Skin epidermis (tissue), 12 donors: ENCODE measurements at regions not wholly inside any gene's neighbourhood (a gene's known extent, or its start where the extent isn't known, plus 50 kb on each side); places are given as distances from the start of the nearest gene placed in this dataset.
"Not testable (repeated sequence)": the region's sequence is repeated elsewhere in the genome, so short reads cannot be mapped to it uniquely, and the experiment has no call there.

Experiments
- H3K27ac ChIP-seq, 21 experiments: fragments of 200-600 bp; sonication (generic) in 11 of 21; one replicate each; pipeline ENCODE4 v1.5.0; 2020; ENCODE audit warnings: mild to moderate bottlenecking in 3 of 21, inconsistent platforms in 2 of 21, moderate library complexity in 2 of 21
- H3K4me3 ChIP-seq, 7 experiments: fragments of 200-600 bp; sonication (generic) in 2 of 7; one replicate each; pipeline ENCODE4 v1.5.0; 2020; ENCODE audit warnings: inconsistent platforms in 2 of 7, mild to moderate bottlenecking in 2 of 7, moderate library complexity in 1 of 7

DNA sequence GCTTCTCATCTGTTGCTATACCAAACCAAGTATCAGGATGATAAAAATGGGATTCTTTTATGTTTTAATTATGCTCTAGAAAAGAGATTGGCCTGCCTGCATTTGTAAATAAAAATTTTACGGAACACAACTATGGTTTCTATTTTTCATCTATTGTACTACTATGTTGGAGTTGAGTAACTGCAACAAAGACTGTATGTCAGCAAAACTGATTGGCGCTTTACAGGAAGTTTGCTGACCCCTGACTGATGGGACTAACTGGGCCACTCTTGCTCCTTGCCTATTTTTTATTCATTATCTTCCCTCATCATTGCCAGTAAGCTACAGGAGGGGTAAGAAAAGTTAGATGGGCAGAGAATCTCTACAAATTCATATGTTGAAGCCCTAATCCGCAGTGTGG lies 242.3 kb downstream of the FSIP2 start:
- Histone ChIP-seq H3K27ac (no peak overlapping the region), H3K4me3 (no peak overlapping the region)

DNA sequence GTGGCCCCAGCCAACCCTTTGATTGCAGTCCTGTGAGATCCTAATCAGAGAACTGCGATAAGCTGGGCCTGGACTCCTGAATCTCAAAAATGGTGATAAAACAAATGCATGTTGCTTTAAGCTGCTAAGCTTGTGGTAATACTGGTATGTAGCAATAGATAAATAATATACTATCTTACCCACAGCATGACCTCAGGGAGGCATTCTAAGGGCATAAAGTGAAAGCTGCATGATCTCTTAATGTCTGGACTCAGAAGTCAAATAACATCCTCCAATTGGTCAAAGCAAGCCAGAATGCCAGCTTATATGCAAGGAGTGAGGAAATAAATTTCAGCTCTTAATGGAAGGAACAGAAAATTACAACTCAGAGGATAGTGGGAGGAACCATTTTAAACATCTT lies 246.1 kb downstream of the FSIP2 start:
- no peak overlapping the region for H3K4me3 ChIP-seq
- no peak overlapping the region for H3K27ac ChIP-seq

DNA sequence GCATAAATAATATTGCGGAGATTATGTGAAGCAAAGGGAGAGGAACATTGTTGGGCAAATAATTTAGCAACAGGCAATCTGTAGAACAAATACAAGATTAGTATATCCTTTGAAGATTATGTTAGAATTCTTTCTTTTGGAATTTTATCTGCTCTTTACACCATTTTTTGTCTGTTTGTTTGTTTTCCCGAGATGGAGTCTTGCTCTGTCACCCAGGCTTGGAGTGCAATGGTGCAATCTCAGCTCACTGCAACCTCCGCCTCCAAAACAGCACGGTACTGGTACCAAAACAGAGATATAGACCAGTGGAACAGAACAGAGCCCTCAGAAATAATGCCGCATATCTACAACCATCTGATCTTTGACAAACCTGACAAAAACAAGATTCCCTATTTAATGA lies 250.3 kb downstream of the FSIP2 start:
- not testable (repeated sequence) for H3K4me3 ChIP-seq, H3K27ac ChIP-seq

DNA sequence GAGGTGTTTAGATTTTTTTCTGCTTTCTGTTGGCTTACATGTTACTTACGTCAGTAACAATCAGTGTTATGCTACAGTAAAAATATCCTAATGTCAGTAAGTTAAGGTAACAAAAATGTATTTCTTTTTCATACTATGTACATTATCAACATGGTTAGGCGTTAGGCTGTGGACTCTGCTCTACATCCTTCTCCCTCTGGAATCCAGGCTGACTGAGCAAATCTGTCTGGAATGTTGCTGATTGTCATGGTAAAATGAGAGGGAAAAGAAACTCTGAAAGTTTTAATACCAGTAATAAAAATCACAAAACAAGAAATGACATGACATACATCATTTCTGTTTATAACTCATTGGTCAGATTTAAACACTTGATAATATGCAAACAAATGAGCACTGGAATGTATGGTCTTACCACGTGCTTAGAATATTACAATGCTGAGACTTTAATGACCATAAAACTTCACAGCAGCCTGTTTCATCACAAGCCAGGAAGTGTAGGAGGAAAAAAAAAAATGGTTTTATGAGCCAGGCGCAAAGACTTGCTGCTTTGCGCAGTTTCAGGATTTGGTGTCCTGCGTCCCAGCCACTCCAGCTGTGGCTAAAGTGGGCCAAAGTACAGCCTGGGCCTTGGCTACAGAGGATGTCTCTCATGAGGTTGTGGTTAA lies 252.4 kb downstream of the FSIP2 start:
- Histone ChIP-seq H3K27ac (no peak overlapping the region), H3K4me3 (no peak overlapping the region)

DNA sequence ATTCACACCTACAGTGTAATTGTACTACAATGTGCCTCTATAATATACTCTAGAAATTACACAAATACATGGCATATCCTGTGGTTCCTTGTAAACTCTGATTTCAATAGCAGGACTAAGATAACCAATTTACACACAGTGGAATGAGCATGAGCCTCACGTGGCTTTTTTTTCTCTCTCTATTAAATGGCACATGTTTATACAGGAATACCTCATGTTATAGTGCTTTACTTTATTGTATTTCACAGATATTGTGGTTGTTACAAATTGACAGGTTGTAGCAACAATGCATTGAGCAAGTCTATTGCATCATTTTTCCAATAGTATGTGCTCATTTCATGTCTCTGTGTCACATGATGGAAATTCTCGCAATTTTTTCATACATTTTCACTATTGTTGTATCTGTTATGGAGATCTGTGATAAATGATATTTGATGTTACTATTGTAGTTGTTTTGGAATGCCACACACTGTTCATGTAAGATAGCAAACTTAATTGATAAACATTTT lies 260.0 kb downstream of the FSIP2 start:
- Histone ChIP-seq H3K27ac (no peak overlapping the region), H3K4me3 (no peak overlapping the region)

DNA sequence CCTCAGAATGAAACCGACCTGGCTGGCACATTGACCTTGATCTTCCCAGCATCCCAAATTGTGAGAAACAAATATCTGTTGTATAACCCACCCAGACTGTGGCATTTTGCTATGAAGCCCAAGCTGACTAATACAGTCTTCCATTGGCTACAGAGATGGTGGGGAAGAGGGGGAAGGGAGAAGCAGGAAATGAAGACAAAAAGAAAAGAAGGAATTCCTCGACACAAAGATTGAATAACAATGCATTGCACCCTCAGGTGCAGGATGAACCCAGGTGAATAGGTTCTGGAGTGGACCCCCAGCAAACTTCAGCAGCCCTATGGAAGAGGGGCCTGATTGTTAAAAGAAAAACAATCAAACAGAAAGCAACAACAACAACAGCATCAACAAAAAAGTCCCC lies 270.7 kb downstream of the FSIP2 start:
- no peak overlapping the region for H3K4me3 ChIP-seq
- H3K27ac ChIP-seq, result no peak overlapping the region

DNA sequence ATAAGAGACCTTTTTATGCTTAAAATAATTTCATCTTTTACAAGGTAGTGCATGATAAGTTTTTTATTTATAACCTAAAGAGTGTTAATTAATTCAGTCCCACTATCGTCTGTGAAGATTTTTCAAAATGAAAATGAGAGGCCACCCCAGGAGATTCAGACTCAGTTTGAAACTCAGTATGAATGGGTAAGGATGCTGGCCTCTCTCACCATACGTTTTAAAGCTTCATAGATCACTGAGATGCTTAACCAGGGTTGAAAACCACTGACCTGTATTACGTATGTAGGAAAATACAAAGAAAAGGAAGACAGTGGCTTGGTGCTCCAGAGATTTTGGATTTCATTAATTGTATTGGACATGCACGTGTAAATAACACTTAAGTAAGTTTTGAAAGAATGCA lies 278.7 kb downstream of the FSIP2 start:
- Histone ChIP-seq H3K4me3 (no peak overlapping the region), H3K27ac (no peak overlapping the region)

DNA sequence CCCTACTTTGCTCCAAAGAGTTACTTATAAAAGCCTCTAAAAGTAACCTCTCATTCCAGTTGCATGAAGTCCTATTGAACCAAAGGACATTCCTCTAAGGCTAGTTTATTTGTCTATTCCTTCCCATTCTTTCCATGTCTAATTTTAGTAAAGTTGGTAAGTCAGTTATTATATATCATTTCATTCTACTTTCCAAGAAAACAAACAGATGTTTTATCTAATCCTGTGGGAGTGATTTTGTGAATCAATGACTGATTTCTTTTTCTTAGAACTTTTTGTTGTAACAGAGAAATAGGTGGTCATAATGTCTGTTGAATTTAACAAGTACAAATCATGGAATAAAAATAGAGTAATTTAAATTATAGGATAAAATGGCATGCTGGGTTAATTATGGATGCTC lies 286.3 kb downstream of the FSIP2 start:
- H3K27ac ChIP-seq, result no peak overlapping the region
- no peak overlapping the region for H3K4me3 ChIP-seq

DNA sequence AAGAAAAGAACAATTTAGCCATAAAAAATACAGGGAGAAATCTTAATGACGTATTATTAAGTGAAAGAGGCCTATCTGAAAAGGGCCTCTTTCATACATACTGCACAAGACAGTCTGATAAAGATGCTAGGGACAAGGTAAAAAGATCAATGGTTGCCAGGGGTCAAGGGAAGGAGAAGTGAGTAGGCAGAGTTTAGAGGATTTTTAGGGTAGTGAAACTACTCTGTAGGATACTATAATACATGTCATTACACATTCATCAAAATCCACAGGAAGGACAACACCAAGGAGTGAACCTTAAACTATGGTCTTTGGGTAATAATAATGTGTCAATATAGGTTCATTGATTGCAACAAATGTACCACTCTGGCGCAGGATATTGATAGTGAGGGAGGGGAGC lies 289.3 kb downstream of the FSIP2 start:
- Histone ChIP-seq H3K27ac (no peak overlapping the region), H3K4me3 (no peak overlapping the region)

DNA sequence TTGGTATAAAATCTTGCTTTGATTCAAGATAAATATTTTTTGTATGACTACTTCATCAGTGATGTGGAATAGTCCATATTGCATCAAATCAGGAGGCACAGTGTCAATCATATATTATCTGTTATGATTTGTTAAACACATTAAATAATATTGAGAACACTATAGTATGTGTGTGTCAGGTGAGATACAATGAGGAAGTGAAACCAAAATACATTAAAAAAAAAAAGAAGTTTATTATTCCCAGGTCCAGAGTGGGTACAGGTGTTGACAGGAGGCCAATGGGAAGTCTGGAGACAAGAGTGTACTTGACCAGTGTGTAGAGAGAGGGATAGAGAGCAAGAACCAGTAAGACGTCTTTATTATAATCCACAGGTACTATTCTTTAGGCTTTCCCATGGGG lies 292.6 kb downstream of the FSIP2 start:
- Histone ChIP-seq H3K27ac (no peak overlapping the region), H3K4me3 (no peak overlapping the region)

DNA sequence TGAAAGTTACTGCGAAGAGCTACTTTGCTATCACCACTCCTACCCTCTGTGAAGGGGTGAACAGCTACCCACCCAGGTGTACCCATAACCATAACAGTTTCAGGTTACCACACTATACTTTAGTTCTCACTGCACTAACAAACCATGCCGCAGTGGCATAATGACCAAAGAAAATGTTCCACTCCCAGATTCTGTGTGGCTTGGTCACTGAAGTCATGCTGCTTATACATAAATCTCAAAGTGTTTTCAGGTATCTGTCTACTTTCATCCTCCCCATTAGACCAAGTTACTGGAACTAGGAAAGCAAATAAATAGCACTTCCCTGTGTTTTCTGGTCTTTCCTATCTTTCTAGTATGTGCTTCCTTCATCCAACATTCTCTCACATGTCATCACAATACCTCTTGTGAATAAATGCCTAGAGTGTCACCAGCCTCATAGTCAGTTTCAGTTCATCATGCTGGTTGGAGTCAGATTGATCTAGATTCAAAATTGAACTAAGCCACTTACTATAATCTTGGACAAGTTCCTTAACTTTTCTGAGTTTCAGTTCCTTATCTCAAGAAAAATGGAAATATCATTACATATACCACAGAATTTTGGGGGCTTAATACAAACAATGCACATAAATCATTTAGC lies 293.6 kb downstream of the FSIP2 start:
- Histone ChIP-seq H3K4me3 (no peak overlapping the region), H3K27ac (no peak overlapping the region)

DNA sequence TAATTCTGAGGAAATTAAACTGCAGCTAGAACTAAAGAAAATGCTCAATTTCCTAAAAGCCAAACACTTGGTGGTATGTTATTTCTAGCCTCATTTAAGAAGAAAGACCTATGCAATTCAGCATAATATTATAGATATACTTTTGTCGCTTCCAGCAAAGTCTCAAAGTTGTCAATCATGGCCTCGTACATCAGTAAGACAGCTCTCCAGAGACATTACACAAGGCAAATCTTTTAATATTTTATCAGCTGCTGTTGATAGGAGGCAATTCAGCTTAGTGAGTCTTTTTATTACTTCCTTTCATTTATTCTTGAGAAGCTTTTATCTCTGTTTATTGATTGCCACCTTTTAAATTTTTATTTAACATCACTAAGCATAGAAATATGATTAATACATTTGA lies 294.3 kb downstream of the FSIP2 start:
- no peak overlapping the region for H3K27ac ChIP-seq
- H3K4me3 ChIP-seq, result no peak overlapping the region

DNA sequence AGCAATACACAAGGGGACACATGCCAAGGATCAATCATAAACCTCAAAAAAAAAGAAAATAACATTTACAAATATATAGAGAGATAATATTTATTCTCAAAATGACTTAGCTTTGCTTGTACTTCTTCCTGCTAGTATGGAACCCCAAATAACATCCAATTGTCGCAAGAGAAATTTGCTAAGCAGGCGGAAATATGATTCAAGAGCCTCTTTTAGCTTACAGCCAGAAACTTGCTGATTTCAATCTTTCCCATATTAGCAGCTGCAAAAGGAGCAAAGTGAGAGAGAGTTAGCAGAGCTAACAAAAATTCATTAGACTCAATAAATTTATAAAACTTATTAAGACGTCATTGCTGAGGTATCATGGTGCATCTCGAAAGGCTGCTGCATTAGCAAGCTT lies 294.9 kb downstream of the FSIP2 start:
- Histone ChIP-seq H3K4me3 (no peak overlapping the region), H3K27ac (no peak overlapping the region)

DNA sequence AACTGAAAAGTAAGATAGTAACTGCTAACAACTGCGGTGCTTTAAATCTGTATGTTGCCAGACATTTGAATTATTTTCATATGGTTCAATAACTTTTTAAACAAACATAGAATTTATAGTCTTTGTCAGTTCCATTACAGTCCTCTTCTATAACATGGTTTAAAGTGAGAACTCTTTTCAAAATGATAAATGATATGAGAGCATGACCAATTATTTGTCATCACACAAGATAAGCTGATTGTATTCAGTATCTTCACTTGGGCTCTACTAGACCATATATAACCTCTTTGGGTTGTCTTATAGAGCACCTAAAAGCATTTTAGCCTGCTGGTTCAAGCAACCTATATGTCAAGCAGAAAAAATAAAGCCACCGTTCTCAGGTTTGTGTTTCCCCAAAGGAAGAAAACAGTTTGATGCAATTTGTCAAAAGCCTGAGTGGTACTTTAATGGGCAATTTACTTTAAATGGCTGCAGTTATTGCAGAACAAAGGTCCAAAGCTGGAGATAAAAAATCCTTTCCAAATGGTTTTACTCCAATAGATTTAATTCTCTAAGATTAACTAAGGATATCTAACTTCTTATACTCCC lies 298.4 kb downstream of the FSIP2 start:
- Histone ChIP-seq H3K27ac (no peak overlapping the region), H3K4me3 (no peak overlapping the region)

DNA sequence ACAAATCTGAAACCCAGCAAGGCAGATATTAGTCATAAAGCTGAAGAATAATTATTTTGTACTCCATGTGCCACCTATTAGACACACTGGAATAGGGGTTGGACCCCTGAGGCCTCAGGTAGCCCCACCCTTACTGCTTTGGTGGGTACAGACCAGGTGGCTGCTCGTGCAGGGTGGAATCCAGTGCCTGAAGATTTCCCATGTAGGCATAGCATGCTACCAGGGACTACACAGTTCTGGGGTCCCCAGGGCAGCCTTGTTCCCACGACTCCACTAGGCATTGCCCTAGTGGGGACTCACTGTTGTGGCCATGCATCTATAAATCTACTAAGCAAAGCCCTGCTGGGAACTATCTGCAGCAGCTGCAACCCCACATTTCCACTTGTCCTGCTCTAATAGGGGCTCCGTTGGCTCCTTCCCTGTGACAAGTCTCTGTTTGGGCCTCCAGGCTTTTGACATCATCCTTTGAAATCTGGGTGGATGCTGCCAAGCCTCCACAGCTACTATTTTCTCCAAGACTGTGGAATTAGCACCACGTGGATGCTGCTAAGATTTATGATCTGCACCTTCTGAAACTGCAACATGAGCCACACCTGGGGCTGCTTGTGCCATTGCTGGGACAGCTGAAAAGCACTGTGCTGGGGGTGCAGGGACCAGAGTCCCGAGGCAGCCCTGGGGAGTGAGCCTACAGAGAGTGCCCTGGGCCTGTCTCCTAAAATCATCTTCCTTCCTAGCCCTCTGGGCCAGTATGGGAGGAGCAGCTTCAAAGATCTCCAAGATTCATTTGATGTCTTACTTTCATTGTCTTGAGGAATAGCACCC lies 303.8 kb downstream of the FSIP2 start:
- Histone ChIP-seq H3K4me3 (no peak overlapping the region), H3K27ac (no peak overlapping the region)

DNA sequence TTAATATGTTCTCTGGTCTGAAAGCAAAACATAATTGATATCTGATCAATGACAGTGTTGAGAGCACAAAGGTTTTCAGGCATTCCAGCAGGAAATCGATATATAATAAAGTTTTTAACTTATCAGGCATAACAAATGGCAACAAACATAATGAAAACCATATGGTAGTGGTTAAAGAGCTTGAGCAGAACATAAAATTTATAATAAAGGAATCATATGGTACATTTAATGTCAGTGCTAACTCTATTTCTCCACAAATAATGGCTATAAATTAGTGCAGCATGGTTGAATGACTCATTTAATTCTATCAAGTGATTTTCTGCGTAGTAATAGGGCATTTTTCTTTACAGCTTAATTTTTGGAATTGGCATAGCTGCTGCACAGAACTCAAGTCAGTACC lies 306.2 kb downstream of the FSIP2 start:
- Histone ChIP-seq H3K27ac (no peak overlapping the region), H3K4me3 (no peak overlapping the region)

DNA sequence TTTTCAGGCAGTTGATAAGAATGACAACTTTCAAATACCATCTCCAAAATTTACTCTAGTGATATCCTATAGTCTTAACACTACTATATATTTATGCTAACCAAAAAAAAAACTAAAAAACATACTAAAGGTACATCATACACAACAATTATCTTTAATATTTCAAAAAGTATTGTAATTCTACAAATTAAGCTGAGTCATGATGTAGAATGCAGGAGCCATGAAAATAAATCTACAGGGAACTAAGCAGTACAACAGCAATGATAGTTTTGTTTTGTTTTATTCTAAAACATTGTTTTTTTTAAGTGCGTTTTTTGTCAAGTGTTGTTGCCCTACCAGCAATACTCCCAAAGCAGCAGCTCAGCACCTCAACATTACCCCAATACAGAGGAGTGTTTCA lies 314.3 kb downstream of the FSIP2 start:
- H3K4me3 ChIP-seq, result no peak overlapping the region

DNA sequence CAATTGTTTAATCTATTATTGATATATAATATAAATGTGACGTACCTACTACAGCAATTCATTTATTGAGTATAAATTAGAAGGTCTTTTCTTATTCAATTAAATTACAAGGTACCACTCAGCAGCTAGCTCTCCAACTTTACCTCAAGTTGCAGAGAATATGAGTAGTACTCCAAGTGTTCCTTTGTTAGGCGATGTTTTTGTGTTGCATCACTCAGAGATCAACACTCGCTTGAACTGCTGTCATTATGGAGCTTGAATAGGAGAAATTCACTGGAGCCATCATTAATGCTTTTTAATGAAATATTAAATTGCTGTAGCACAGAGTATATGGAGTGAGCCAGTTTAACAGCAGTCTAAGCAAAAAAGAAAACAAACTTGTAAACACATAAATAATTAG lies 320.0 kb downstream of the FSIP2 start:
- Histone ChIP-seq H3K4me3 (no peak overlapping the region), H3K27ac (no peak overlapping the region)

More for the DNA sequence above, 314.3 kb downstream of the FSIP2 start:
- no peak overlapping the region for H3K27ac ChIP-seq

DNA sequence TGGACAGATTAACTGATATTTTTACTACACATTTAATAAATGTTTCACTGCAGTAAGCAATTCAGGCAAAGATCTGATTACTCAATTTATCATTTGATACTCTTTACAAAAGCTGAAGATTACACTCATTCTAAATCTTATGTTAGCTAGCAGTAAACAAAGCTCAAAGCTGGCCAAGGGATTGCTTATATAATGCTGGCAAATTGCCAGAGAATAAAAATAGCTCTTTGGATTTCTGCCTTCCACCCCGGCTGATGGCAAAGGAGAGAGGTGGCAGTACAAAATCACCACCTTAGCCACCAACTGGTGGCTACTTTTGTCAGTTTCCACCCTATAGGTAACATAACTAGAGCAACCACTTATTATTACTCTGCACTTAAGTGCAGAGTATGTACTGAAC lies 320.5 kb downstream of the FSIP2 start:
- Histone ChIP-seq H3K27ac (peak overlapping the region in 1 of 21 experiments; percentile 15), H3K4me3 (no peak overlapping the region)

DNA sequence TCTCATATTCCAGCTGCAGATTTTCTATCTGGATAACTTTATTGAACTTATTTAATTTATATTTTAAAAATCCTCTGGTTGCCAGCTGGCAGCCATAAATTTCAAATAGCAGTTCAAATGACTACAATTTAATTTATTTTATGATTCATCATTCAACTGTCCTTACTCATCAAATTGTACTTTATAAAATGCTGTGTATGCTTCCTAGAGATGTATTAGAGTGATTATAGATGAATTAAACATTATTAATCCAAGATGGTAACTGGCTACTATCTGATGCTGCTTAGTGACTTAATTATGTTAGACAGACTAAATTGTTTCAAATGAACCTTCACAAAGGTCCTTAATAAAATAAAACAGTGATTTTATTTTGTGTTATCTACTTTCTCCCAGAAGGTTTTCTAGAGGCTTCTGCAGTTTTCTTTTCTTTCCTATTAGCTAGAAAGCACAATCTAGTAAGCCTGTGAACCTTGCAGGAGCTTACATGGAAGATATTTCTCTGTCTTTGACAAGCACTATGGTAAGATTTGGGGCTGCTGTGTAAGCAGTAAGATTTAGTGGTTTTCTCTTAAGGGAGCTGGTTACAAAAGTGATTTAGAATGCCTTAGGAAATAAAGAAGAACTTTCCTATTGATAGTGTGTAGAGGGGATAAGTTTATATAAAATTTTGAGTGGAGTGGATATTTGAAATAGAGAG lies 322.3 kb downstream of the FSIP2 start:
- H3K4me3 ChIP-seq, result no peak overlapping the region

More for the DNA sequence above, 322.3 kb downstream of the FSIP2 start:
- H3K27ac ChIP-seq, result no peak overlapping the region
